Esophagus (tissue), 2 donors: ENCODE measurements at regions not wholly inside any gene's neighbourhood (a gene's known extent, or its start where the extent isn't known, plus 50 kb on each side); places are given as distances from the start of the nearest gene placed in this dataset.

Experiments used
- H3K27ac ChIP-seq, 2 donors: one replicate each; pipeline ENCODE4 v1.5.1; 2013; ENCODE audit warnings: low read depth in 2 of 2, mild to moderate bottlenecking in 2 of 2, inconsistent platforms in 1 of 2, low read length in 1 of 2, moderate library complexity in 1 of 2
- H3K27me3 ChIP-seq, 2 donors: one replicate each; pipeline ENCODE4 v1.6.1; 2013; ENCODE audit warnings: low read length in 2 of 2, control low read depth in 1 of 2, mild to moderate bottlenecking in 1 of 2; ENCODE audit not compliant: insufficient read depth in 2 of 2, control insufficient read depth in 1 of 2
- H3K36me3 ChIP-seq, 2 donors: one replicate each; pipeline ENCODE4 v1.6.1; 2013; ENCODE audit warnings: low read length in 1 of 2; ENCODE audit not compliant: control insufficient read depth in 2 of 2, insufficient read depth in 2 of 2
- H3K4me1 ChIP-seq, 2 donors: one replicate each; pipeline ENCODE4 v1.6.1; 2013; ENCODE audit warnings: low read length in 1 of 2; ENCODE audit not compliant: control insufficient read depth in 2 of 2, insufficient read depth in 2 of 2
- H3K4me3 ChIP-seq, 2 donors: one replicate each; pipeline ENCODE4 v1.5.1; 2013; ENCODE audit warnings: low read length in 2 of 2, mild to moderate bottlenecking in 2 of 2, low read depth in 1 of 2, moderate library complexity in 1 of 2
- H3K9me3 ChIP-seq, 2 donors: one replicate each; pipeline ENCODE4 v1.6.1; 2013; ENCODE audit warnings: mild to moderate bottlenecking in 2 of 2, low read depth in 1 of 2, low read length in 1 of 2, moderate library complexity in 1 of 2; ENCODE audit not compliant: control insufficient read depth in 2 of 2, insufficient read depth in 1 of 2
- WGBS, 2 donors: extraction: QIAGEN DNeasy Blood & Tissue Kit; methylation state at CpG; one replicate each; pipeline ENCODE4 v1.1.7; 2013; 5-methylcytosine and 5-hydroxymethylcytosine counted together
- donor health status: healthy with polysubstance abuse.
- donor health status: Bipolar disorder and iron deficiency.

DNA sequence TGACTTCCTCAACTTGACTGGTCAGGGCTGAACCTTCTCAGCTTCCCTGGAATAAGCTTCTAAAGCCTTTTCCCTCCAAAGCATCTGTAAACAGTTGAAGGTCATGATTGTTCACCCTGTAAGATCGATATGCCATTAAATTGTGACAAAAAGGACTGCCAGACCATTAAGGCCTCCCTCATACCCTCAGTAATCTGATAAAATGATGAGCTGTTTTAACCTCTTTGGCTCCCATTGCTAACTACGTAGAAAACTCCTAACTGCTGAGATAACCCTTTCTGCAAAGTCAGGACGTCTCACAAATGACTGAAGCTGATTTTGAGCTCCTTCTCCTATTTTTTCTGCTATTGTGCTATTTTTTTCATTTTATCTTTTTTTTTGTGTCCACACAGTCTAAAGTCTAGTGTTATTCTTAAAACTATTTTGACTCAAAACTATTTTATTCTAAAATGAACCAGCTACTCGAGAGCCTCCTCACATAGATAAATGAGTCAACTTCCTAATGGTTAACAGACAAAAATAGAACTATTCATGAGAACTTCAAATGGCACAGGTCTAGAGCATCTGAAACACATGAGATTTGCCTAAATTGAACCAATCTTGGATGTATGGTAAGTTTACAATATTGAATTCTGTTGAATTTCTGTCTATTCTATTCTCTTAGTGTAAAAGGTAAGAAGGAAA, 395.6 kb upstream of the TLE4 start:
- no peaks in the 10 kb centered on the region for H3K27me3 ChIP-seq
- 52 to 65% methylated on average over 4 of the region's 4 CpGs for WGBS, 2 donors
- H3K4me1 ChIP-seq = no peaks in the 10 kb centered on the region
- no peaks in the 10 kb centered on the region for H3K36me3 ChIP-seq
- H3K9me3 ChIP-seq = no peaks in the 10 kb centered on the region
- H3K27ac ChIP-seq = no peak overlapping the region
- no peak overlapping the region for H3K4me3 ChIP-seq

DNA sequence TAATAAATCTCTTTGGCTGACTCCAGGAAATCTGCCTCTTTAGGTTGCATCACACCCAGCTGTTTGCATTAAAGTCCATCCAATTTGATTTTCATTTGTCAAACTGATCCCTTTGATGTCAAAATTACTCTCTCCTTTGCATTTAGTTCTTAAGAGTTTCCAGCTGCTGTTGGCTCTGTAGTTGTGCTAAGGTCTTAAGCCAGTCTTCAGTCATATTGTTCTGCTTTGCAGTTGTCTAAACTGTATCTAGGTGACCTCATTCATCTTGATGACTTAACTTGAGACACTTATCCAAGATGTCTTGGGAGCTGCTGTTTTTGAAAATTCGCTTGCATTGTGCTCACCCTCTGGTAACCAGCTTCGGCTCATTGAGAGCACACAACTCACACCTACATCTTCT, 386.9 kb upstream of the TLE4 start:
- WGBS, 2 donors = 39 to 45% methylated on average over 2 of the region's 2 CpGs
- H3K36me3 ChIP-seq = no peaks in the 10 kb centered on the region

DNA sequence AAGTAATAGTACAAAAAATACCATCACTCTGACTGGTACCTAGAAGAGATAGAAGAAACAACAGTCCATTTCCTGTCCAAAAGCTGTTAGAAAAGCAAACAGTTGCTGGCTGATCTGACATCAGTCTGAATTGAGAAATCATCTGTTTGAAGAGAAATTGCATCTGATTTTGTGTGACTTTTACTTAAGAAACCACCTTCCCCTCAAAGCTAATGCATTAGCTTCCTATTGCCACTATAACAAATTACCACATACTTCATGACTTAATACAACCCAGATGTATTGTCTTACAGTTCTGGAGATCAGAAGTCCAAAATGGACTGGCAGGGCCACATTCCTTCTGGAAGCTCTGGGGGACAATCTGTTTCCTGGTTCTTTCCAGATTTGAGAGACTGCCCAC, 385.9 kb upstream of the TLE4 start:
- Histone ChIP-seq H3K27me3 (no peaks in the 10 kb centered on the region), H3K4me1 (no peaks in the 10 kb centered on the region), H3K36me3 (no peaks in the 10 kb centered on the region), H3K9me3 (no peaks in the 10 kb centered on the region), H3K27ac (no peak overlapping the region), H3K4me3 (no peak overlapping the region)

More for the DNA sequence above, 386.9 kb upstream of the TLE4 start:
- no peak overlapping the region for H3K4me3 ChIP-seq
- H3K27me3 ChIP-seq = no peaks in the 10 kb centered on the region
- no peaks in the 10 kb centered on the region for H3K4me1 ChIP-seq
- H3K27ac ChIP-seq = no peak overlapping the region
- H3K9me3 ChIP-seq = no peaks in the 10 kb centered on the region

DNA sequence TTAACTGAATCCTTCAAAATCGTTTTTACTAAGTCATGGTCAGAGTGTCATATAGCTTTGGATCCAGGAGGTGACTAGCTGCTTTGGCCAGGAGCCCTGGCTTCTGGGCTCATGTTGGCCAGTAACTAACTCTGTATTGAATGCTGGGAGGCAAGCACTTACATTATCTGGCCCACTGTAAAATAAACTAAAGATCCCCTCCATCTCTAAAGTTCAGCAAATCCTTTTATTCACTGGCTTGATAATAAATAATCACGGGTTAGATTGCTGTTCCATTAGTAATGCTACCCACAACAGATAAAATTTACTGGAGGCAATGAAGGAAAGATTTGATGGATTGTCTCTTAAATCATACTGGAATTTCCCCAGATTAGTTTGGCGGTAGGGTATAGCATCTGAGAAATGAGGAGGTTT, 382.2 kb upstream of the TLE4 start:
- no peaks in the 10 kb centered on the region for H3K27me3 ChIP-seq
- no peaks in the 10 kb centered on the region for H3K4me1 ChIP-seq
- H3K4me3 ChIP-seq = no peak overlapping the region
- 19 to 34% methylated on average over 3 of the region's 3 CpGs for WGBS, 2 donors
- H3K9me3 ChIP-seq = no peaks in the 10 kb centered on the region
- H3K27ac ChIP-seq = no peak overlapping the region
- no peaks in the 10 kb centered on the region for H3K36me3 ChIP-seq

DNA sequence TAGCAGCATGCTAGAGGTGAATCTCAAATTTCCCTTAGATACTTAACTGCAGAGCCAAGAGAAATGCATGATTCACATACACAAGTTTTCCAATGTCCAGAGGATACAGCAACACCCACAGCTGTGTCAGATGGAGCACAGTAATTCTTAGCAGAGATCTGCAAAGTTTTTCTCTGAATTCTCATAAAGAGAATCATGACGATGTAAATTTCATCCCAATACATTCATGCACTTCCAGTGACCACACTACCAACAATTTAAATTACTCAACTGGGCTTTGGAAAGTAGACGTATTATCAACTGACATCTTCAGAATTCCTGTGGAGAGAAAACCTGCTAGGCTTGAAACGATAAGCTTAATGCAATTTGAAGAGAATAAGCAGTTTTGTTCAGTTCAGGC, 378.8 kb upstream of the TLE4 start:
- H3K4me3 ChIP-seq = no peak overlapping the region
- no peak overlapping the region for H3K27ac ChIP-seq
- WGBS, 2 donors = 81 to 88% methylated on average over 3 of the region's 3 CpGs
- no peaks in the 10 kb centered on the region for H3K4me1 ChIP-seq
- H3K36me3 ChIP-seq = no peaks in the 10 kb centered on the region
- H3K9me3 ChIP-seq = no peaks in the 10 kb centered on the region
- H3K27me3 ChIP-seq = no peaks in the 10 kb centered on the region

DNA sequence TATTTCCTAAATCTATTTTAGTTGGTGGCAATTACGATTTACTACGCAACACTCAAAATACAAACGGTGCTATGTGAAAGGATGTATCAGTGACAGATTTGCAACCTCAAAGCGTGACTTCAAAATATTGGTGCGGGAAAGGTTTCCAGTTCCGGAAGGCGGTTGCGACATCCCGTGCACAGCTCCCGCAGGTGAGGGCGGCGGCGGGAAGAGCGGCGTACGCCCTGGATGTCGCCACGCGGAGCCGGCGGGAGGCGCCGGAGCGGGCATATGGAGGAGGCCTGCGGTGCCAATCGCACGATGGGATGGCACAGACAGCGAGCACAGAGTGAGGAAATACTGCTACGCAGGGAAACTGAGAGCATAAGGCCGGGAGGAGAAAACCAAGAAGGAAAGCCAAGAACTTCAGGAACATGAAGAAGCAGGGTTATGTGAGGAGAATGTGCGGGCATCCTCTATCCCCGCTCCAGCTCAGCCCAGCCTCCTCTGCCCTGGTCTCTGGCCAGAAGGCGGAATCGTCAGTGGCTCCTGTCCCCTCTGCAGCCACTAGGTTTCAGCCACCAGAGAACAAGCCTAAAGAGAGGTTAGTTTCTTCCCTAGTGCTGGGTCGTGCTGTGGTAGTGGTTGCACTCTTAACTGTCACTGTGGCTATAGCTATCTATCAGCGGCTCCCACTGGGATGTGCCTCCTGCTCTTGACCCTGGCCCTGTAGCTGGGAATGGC, 378.1 kb upstream of the TLE4 start:
- no peak overlapping the region for H3K4me3 ChIP-seq
- 93 to 95% methylated on average over 36 of the region's 36 CpGs for WGBS, 2 donors
- no peaks in the 10 kb centered on the region for H3K27me3 ChIP-seq
- H3K36me3 ChIP-seq = no peaks in the 10 kb centered on the region
- H3K4me1 ChIP-seq = no peaks in the 10 kb centered on the region
- no peaks in the 10 kb centered on the region for H3K9me3 ChIP-seq
- no peak overlapping the region for H3K27ac ChIP-seq

DNA sequence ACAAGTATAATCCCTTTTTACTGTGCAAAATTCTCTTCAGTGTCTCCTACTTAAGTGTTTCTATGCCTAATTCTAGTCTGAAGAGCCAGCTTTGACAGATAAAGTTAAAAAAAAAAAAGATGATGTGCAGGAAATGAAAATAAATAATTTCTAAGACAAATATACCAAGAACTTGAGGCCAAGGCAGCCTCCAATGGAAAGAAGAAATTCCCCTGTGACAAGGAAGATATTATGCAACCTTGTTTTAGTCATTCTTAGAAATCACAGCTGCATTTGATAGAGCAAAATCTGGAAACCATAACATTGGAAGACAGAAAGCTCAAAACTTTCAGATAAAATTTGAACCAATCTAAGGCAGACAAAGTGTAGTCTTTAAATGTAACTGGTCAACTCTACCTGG, 375.9 kb upstream of the TLE4 start:
- Histone ChIP-seq H3K27me3 (no peaks in the 10 kb centered on the region), H3K4me3 (no peak overlapping the region), H3K4me1 (no peaks in the 10 kb centered on the region), H3K27ac (no peak overlapping the region), H3K9me3 (no peaks in the 10 kb centered on the region), H3K36me3 (no peaks in the 10 kb centered on the region)

DNA sequence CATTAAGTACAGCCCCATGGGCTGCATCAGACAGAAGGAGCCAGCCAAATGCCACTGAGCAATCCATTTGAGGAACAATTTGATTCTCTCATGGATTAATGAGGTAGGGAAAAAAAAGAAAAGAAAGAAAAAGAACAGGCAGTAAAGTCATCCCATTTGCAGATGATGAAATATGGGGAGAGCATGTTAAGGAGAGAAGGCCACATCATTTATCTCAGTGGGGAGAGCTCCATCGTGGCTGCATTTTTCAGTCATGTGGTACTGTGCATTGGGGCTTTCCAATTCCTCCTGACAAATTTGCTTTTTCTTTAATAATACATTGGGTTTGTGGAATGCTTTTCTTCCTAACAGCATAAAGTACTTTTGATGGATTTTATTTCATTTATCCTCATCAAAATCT, 375.2 kb upstream of the TLE4 start:
- Histone ChIP-seq H3K4me1 (no peaks in the 10 kb centered on the region), H3K27ac (no peak overlapping the region), H3K9me3 (no peaks in the 10 kb centered on the region), H3K36me3 (no peaks in the 10 kb centered on the region), H3K4me3 (no peak overlapping the region), H3K27me3 (no peaks in the 10 kb centered on the region)
- WGBS, 2 donors = 57% methylated on average over 1 of the region's 1 CpG

DNA sequence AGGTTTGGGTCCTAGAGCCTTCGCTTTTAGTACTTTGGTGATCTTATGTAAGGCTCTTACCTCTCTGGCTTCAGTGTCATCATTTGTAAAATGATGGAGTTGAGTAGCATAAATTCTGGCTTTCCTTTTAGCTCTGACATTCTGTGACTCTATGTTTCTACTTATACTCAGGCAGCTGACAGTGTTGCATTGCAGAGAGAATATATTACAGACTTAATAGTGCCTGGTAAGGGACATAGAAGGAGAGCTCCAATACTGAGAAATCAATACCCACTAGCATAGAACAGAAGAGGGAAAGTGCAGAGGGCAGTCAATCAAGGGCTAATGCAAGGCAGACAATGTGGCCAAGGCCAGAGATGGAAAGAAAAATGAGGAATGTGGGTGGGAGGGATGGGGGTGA, 371.4 kb upstream of the TLE4 start:
- Histone ChIP-seq H3K27me3 (no peaks in the 10 kb centered on the region), H3K9me3 (no peaks in the 10 kb centered on the region), H3K4me1 (no peaks in the 10 kb centered on the region), H3K27ac (no peak overlapping the region), H3K4me3 (no peak overlapping the region), H3K36me3 (no peaks in the 10 kb centered on the region)
- 67 to 90% methylated on average over 1 of the region's 1 CpG for WGBS, 2 donors

DNA sequence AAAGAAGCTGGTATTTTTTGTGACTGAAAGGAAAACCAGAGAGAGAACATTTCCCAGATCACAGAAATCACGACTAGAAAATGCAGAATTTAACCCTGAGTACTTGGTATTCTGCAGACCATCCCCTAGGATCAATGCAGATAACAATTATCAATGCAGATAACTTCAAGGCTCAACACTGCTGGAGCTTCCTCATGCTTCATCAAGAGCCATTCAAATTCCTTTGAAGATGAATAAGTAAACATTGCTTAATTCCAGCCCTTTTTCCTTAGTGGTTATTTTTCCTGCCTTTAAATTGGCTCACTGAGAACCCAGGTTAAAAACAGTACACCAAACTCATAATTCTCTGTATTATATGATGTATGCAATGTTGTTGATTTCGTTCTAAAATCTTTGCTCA, 370.1 kb upstream of the TLE4 start:
- H3K36me3 ChIP-seq = no peaks in the 10 kb centered on the region
- H3K27ac ChIP-seq = no peak overlapping the region
- H3K9me3 ChIP-seq = no peaks in the 10 kb centered on the region
- no peaks in the 10 kb centered on the region for H3K4me1 ChIP-seq
- no peak overlapping the region for H3K4me3 ChIP-seq
- H3K27me3 ChIP-seq = no peaks in the 10 kb centered on the region
- 49 to 62% methylated on average over 2 of the region's 2 CpGs for WGBS, 2 donors
